NCI-H524 (cell line): ENCODE measurements at regions not wholly inside any gene's neighbourhood (a gene's known extent, or its start where the extent isn't known, plus 50 kb on each side); places are given as distances from the start of the nearest gene placed in this dataset.
"Not testable (repeated sequence)": the region's sequence is repeated elsewhere in the genome, so short reads cannot be mapped to it uniquely, and the experiment has no call there.

Source experiments
- DNase-seq, 2 experiments: peaks; one replicate each; lab custom pipeline; 2025; lab: John Stamatoyannopoulos, UW

- no peak for DNase-seq
These were observed 622.6 kb upstream of the PTCHD4 start for GRCh38 chr6:48733581-48733980.

DNA sequence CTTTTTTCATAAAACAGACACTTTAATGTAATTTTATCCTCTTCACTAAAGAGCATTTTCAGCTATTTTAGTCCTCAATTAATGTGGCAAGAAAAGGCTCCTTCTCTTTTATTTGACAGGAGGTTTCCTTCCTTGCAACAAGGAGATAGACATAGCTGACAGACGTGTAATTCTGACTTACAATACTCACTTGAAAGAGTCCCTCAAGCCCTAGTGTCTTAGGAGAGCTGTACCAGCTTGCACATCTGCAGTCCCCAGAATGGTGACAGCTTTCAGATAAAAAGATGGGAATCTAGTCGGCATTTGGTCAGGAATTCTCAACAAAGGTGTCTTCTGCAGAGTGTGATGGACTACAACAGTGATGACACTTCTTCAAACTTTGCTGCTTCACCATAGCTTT lies 603.7 kb upstream of the PTCHD4 start:
- no peak for DNase-seq

GRCh38 chr6:48714250-48714649 lies 603.3 kb upstream of the PTCHD4 start:
- DNase-seq, result no peak

- no peak for DNase-seq
These were observed 602.6 kb upstream of the PTCHD4 start for GRCh38 chr6:48713612-48714011.

DNA sequence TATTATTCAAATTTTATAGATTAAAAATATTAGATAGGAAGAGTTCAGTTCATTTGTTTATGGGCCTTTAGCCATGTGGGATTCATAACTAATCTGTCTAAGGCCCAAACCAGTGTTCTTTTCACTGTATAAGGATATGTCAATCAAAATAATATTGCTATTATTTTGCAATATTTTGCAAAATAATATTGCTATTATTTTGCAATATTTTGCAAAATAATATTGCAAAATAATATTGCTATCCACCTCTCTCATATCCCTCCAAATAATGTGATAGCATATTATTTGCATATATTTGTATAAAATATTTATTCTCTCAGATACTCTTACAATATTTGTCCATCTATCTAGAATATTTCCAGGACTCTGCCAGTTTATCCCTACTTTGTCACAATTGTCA lies 595.3 kb upstream of the PTCHD4 start:
- DNase-seq, result no peak

- DNase-seq, result no peak
These were observed 590.6 kb upstream of the PTCHD4 start for GRCh38 chr6:48701572-48701971.

GRCh38 chr6:48695872-48696271 lies 584.9 kb upstream of the PTCHD4 start:
- DNase-seq, result no peak

DNA sequence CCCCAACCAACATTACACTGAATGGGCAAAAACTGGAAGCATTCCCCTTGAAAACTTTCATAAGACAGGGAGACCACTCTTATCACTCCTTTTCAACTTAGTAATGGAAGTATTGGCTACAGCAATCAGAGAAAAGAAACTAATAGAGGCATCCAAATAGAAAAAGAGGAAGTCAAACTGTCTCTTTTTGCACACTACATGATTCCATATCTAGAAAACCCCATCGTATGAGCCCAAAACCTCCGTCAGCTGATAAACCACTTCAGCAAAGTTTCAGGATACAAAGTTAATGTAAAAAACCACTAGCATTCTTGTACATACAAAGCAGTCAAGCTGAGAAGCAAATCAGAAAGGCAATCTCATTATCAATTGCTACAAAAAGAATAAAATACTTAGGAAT lies 580.4 kb upstream of the PTCHD4 start:
- no peak for DNase-seq

GRCh38 chr6:48689498-48689897 lies 578.5 kb upstream of the PTCHD4 start:
- no peak for DNase-seq

- no peak for DNase-seq
These were observed 567.4 kb upstream of the PTCHD4 start for GRCh38 chr6:48678390-48678789.

DNA sequence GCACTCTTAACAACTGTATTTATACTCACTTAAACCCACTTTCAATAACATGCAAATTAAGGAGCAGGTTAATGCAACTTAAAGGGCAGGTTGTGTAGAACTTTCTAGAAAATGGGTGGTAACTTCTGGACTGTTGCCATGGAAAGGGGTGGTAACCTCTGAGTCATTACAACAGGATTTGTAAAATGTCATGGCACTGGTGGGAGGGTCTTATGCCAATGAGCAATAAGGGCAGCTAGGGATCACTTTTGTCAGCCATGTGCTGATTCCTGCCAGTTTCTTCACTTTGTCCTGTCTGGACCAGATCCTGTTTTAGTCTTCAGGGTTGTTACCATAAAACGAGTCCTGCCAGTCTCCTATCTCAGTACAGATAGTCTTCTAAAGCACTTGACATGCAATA lies 560.5 kb upstream of the PTCHD4 start:
- no peak for DNase-seq

DNA sequence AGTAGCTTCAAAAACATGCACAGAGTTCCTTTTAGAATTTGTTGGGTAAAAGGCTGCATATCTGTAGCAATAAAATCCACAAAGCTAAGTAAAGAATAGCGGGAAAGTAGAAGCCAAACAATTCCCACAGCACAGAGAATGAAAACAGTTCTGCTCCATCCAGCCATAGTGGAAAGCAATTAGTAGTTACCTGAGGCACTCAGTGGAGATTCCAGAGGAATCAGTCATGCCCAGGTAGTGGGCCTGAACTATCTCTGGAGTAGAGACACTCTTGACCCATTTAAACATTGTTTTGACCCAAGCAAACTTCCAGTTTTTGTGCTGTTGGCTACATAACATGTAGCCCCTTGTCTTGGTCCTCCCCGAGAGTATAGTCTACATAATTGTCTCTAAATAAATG lies 559.5 kb upstream of the PTCHD4 start:
- no peak for DNase-seq

DNA sequence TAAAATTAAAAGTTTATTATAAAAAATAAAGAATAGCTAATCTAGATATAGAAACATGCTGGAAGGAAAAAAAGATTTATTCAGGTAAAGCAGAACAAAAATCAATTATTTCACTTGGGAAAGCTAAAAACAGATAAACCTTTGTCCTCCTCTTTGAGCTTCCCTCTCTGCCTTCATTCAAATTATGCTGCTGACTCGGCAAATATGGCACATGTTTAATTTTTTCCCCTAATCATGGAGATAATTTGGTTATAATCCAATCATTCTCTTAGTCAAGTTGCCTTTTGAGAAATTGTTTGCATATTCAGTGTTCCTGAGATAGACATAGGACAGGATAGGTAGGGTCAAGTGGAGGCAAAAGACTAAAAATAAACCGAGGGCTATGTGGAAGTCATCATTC lies 556.8 kb upstream of the PTCHD4 start:
- DNase-seq, result no peak

DNA sequence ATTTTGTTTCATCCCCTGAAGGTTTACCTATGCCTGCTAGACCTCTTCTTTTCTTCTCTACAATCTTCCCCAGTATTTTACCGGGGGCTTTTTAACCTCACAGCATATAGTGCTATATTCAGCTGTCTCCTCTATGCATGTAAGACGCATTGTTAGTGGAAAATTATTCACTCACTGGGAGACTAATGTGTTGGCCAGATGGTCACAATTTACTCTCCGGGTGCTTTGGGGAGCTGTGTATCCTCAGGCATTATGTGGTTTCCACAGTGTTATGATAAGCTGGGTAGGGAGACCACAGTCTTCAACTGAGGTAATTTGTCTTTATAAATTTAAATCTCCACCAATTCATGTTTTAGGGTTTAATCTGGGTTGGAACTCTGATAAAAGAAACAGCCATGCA lies 553.8 kb upstream of the PTCHD4 start:
- no peak for DNase-seq

DNA sequence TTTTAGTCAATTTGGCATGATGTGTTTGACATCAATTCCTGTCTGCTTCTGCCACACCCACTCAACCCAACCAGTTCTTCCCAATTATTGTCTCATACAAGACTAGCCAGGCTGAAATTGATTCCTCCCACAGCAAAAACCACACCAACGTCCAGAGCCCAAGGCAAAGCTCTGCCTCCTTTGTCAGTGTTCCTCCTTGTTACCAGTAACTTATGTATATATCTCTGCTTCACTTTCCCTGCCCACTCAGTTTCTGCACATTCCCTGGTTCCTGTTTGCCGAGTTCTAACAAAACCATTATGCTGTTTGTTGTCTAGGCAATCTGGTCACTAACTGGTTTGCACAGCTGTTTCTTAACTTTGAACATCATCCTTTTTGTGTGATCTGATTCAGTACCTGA lies 547.9 kb upstream of the PTCHD4 start:
- DNase-seq, result no peak

DNA sequence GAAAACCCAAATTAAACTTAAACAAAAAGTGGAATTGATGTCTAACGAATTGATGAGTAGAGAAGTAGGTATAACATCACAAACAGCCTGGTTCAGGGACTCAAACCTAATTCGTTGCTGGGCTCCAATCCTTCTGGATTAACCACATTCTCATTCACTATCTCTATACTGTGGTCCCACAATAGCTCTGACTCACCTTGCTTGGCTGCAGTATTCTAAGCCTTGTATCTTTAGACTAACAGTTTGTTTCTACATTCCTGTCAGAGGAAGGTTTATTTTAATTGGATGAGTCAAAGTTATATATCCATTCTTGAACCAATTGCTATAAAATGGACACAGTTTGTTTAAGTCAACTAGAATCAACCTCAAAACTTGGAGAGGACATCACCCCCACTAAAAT lies 530.5 kb upstream of the PTCHD4 start:
- no peak for DNase-seq

DNA sequence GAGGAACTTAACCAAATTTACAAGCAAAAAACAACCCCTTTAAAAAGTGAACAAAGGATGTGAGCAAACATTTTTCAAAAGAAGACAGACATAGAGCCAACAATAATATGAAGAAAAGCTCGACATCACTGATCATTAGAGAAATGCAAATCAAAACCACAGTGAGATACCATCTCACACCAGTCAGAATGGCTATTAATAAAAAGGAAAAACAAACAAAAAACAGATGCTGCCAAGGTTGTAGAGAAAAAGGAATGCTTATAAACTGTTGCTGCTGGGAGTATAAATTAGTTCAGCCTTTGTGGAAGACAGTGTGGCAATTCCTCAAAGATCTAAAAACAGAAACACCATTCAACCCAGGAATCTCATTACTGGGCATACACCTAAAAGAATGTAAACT lies 527.8 kb upstream of the PTCHD4 start:
- not testable (repeated sequence) for DNase-seq

GRCh38 chr6:48630511-48630910 lies 519.5 kb upstream of the PTCHD4 start:
- DNase-seq, result no peak

GRCh38 chr6:48628316-48628715 lies 517.3 kb upstream of the PTCHD4 start:
- DNase-seq, result no peak

DNA sequence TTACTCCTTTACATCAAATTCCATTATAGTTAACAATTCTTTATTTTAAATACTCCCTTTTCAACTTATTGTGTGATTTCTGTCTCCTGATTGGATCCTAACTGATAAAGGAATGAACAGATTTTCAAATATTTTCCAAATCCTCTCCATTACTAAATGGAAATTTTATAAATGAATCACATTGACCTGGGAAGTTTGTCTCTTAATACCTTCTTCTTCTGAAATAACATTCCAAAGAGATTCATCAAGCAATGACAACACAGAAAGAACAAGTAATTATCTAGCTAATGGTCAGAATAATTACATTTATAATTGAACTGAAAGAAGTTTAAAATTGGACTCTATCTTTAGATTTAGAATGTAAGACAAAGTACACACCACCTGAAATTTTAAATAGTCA lies 515.4 kb upstream of the PTCHD4 start:
- no peak for DNase-seq

- DNase-seq, result no peak
These were observed 513.6 kb upstream of the PTCHD4 start for GRCh38 chr6:48624631-48625030.

DNA sequence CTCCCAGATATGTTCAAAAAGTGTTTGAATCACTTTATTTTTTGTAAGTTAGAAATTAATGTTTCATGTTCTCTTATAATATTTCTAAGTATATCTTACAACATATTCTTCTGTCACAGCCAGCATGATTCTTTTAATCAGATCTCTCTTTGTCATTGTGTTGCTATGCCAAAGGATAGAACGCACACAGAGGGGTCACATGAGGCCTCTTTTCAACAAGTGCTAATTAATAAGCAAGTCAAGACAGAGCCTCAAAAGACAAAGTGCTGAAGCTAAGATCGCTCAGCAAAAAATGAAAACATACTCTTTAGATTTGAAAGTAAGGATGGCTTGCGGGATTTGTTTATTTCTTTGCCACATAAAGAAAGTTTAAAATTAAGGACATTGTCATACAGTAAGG lies 508.8 kb upstream of the PTCHD4 start:
- no peak for DNase-seq

DNA sequence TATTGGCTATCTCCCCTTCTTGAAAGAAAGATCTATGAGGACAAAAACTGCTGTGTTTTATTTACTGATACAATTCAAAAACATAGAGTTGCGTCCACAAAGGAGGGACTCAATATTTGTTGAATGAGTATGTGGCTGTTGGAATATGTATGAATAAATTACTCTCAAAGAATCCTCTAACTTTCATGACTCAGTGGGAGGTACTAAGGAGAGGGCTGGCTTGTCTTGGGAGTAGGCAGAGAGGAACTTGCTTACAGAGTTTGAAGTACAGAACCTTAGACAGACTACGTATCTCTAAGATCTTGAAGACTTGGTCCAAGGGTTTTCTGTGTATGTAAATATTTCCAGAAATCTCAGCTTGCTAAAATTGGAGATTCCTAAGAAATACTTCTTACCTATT lies 504.0 kb upstream of the PTCHD4 start:
- no peak for DNase-seq

DNA sequence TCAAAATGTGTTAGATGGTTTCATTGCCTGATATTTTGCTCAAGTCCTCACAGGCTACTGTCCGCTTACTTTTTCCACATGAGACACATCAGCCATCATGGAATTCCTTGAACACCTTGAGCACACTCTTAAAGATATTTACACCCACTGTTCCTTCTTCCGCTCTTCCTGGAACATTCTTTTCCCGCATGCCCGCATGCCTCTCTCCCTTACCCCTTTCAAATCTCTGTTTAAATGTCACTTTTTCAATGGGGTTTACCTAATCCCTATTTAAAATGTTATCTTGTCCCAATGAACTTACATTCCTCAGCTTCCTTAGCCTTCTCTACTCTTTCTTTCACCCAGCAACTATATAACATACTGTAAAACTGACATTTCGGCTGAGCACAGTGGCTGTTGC lies 503.3 kb upstream of the PTCHD4 start:
- DNase-seq, result no peak

DNA sequence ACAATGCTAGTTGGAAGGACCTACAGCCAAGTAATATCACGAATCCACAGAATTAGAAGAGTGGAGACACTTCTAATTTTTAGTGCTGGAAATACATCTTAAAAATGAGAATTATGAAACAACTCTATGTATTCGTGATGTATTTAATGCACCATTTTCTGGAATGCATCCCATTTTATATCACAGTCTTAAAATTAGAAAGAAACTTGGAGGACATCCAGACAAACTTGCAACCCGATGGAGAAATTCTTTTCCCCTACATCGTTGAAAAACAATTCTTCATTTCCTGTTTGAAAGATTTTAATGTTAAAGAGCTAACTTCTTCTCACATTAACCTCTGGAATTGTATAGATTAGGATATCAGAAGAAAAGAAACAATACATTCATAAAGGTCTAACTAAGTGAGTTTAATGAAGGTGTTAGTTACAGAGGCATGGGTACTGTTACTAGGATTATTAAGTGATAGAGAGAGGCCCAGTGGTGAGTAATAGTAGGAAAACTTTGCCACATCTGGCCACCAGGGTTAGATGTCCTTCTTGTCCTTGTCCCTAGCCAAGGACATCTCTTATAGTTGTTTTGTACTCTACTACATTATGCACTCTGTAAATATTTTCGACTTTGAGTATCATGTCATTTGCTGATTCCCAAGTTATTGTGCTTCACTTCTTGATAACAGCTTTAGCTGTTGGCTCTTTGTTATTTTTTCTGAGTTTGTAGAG lies 502.4 kb upstream of the PTCHD4 start:
- DNase-seq, result no peak
